GM10266 (cell line): ENCODE measurements at regions not wholly inside any gene's neighbourhood (a gene's known extent, or its start where the extent isn't known, plus 50 kb on each side); places are given as distances from the start of the nearest gene placed in this dataset.

ENCODE experiments used
- DNase-seq: peaks from one replicate; pipeline ENCODE4 v3.0.0; 2012; ENCODE audit errors: extremely low spot score
- CTCF ChIP-seq: IDR thresholded peaks from 2 replicates; pipeline ENCODE4 v1.5.1; 2012; ENCODE audit warnings: mild to moderate bottlenecking, low read depth; ENCODE audit not compliant: control insufficient read depth, insufficient read depth; ENCODE audit errors: missing control alignments

GRCh38 chr2:81734981-81735380 is 1430.4 kb upstream of the LRRTM1 start:
- DNase-seq, result no peak
- TF ChIP-seq CTCF, result no peak

GRCh38 chr2:81714817-81715216 is 1410.3 kb upstream of the LRRTM1 start:
- no peak for TF ChIP-seq CTCF
- no peak for DNase-seq

DNA sequence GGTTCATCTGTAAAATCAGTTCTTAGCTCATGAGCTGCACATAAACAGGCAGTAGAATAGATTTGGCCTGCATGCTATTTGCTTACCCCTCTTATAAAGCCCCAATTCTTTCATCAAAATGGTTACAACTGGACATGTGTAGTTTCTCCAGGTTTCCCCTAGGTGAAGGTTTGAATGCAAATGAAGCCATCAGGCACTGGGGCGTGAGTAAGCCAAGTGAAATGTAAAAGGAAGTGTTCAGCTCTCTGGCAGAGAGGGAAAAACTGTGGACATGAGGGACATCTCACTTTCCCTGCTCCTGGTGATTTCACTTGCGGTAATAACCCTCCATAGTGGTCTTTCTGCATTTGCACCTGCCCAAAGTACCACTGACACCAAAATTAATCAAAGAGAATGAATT is 1402.3 kb upstream of the LRRTM1 start:
- no peak for TF ChIP-seq CTCF
- no peak for DNase-seq

- no peak for DNase-seq
- no peak for TF ChIP-seq CTCF
These were observed 1399.3 kb upstream of the LRRTM1 start for GRCh38 chr2:81703831-81704230.

DNA sequence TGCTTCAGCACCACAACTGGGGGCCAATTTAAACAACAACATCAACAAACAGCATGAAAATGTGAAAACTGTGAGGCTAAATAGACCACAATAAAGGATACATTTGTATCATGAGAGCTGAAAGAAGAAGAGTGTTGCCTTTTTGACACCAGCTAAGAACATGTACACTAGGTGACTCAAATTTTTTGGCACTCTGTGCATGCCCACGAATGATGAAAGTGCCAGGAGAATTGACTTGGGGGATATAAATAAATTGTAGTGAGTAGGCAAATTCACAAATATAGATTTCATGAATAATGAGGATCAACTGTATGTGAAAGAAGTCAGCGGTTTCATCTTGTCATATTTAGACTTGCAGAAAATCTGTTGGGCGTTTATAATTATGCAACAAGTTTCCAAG is 1388.0 kb upstream of the LRRTM1 start:
- TF ChIP-seq CTCF, result no peak
- no peak for DNase-seq

DNA sequence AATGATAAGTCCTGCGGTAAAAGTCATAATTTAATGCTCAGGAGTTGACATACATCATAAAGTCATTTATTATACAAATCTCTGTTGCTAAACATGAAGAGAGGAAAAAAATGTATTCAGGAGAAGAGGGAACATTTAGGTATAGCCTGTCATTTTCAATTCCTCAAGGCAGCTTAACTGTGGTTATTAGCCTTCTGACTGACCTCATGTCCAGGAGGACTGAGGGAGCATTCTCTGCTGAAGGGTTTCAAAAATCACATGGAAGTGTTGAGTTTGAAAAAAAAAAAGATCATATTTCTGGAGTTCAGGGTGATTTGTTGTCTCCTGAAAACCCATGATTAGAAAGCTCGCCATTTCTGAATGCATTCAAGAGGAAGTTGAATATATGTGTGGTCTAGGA is 1371.1 kb upstream of the LRRTM1 start:
- TF ChIP-seq CTCF, result no peak
- no peak for DNase-seq

GRCh38 chr2:81672923-81673322 is 1368.4 kb upstream of the LRRTM1 start:
- no peak for TF ChIP-seq CTCF
- DNase-seq, result no peak
